ENCODE measurements at regions not wholly inside any gene's neighbourhood (a gene's known extent, or its start where the extent isn't known, plus 50 kb on each side); places are given as distances from the start of the nearest gene placed in this dataset.
"Not testable (repeated sequence)": the region's sequence is repeated elsewhere in the genome, so short reads cannot be mapped to it uniquely, and the experiment has no call there.

DNA sequence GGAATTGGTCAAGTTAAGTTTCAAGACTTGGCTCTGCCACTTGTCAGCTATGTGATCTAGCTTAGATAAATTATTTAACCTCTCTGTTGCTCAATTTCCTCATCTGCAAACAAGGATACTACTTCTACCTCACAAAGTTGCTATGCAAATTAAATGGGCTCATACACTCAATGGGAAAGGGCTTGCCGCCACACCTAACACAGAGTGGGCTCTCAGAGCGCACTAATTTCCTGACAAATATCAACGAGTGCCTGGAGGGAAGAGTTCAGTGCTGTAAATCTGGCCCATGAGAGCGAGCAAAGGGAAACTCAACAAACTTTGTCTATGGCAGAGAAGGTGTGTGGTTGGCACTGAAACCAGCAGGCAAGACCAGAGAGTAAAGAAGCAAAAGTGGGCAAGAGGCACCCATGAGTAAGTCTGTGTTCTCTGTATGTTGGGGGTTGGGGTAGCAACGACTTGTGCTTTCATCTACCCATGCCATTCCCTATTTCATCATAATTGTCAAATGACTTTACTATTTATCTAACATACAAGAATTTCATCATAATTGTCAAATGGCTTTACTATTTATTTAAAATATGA, 60.7 kb upstream of the PHF21A start:
- no peak for DNase-seq

DNA sequence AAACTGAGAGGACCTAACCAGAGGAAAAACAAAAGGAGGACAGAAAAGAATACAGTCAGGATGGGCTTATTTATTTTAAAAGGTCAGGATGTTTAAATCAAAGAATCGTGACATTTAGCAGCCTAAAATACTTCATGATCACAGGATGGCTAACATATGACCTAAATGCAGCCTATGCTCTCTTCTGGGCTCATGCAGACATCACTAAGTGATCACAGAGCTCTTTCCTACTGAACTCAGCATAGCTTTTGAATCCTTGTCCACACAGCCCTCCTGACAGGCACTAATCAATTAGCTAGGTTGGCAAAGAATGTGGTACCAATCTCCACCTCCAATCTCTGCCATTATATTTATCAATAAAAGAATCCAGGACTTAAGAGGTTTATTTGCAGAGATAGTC, 60.1 kb upstream of the PHF21A start:
- no peak for DNase-seq

DNA sequence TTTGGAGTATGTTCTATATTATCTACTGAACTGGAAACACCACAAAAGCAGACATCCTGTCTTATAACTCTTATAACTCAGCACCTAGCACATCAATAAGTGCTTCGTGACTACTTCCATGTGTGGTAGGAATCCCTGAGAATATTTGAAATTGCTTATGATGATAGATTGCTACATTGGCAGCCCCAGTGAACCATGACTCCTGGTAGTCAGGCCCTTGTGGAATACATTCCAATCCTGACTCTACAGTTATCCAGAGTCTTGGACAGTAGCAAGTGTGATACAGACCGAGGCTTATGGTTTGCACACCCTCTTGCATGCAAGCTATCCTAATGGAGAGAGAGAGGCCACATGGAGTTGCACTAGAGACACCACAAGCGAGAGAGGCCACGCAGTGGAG, 59.5 kb upstream of the PHF21A start:
- no peak for DNase-seq

DNA sequence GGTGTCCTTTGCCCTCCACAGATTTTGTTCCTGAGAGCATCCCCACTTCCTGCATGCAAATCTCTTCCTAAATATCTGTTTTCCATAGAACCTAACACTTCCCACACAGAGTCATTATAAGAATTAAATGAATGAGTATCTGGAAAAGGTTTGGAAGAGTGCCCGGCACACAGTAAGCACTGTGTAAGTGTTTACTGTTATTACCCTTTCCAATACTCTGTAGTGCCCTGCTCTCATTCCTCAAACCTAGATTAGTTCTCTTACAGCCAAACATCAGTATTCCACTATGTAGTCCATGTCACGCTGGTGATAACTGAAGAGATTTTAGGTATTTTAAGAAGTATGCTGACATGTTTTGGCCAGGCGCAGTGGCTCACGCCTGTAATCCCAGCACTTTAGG, 57.3 kb upstream of the PHF21A start:
- no peak for DNase-seq

DNA sequence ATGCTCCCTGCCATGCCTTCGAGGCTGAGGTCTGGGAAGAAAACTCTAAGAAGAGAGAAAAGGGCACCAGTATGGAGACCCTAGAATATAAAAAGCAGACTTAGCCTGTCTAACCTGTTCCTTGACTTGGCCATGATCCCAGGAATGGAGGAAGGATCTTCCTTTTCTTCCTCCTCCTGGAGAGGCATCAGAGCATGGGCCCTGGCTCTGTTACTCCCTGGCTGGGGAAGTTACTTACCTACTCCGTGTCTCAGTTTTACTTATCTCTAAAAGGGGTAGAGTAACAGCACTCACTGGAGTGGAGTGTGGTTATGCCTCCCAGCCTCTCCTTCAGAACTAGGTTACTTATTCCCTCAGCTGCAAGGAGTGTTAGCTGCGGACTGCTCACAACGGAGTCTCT, 55.2 kb upstream of the PHF21A start:
- no peak for DNase-seq

DNA sequence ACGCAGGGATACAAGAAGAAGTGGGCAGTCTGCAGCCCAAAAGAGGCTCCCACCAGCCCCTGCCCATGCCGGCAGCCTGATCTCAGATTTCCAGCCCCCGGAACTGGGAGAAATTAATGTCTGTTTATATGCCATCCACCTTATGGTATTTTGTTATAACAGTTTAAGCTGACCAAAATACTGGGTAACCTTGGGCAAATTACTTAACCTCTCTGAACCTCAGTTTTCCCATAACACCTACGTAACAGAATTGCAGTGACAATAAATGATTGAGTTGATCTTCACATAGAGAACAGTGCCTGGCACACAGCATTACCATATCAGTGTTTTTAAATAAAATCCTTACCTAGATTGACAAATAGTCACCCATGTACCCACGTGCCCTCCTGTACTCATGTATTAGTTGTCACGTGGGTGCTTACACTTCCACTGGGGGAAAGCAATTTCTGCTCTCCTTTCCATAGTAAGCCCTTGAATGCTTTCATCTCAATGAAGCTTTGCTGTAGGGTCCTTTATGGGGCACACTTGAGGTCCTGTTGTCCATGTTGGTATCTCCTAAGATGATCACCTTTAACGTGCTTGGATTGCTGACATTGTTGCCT, 54.2 kb upstream of the PHF21A start:
- DNase-seq: no peak

DNA sequence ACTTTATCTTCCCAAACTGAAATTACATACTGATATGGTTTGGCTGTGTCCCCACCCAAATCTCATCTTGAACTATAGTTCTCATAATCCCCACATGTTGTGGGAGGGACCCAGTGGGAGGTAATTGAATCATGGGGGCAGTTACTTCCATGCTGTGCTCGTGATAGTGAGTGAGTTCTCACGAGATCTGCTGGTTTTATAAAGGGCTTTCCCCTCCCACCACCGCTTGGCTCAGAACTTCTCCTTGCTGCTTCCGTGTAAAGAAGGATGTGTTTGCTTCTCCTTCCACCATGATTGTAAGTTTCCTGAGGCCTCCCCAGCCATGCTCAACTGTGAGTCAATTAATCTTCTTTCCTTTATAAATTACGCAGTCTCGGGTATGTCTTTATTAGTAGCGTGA, 50.4 kb upstream of the PHF21A start:
- DNase-seq: not testable (repeated sequence)

Data from occipital lobe (tissue), 1 donor.